Right forelimb (tissue), 1 donor: ENCODE measurements at regions not wholly inside any gene's neighbourhood (a gene's known extent, or its start where the extent isn't known, plus 50 kb on each side); places are given as distances from the start of the nearest gene placed in this dataset.

Experiments used
- DNase-seq: peaks from one replicate; pipeline ENCODE4 v3.0.0-alpha.2; 2018

- DNase-seq, result no peak
Measured at GRCh38 chr10:113292743-113293142, 260.1 kb upstream of the HABP2 start.

GRCh38 chr10:113293167-113293566 lies 259.7 kb upstream of the HABP2 start:
- DNase-seq, result no peak

DNA sequence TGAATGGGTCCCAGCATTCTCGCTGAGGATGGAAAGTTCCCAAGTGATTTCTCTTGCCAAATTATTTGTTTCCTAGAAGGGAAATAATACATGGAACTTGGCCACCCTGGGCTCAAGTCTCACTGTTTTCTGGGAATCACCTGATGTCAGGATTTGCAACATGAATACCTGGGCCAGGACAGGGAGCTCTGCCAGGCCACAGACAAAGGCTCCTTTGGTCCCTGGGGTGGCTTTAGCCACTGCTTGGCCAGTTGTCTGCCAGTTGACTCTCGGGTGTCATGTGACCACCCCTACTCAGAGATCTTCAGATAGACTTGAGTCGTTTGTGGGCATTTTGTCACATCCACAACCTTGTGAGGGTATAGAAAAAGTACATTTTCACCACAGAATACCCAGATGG lies 258.0 kb upstream of the HABP2 start:
- DNase-seq, result no peak

GRCh38 chr10:113297226-113297625 lies 255.6 kb upstream of the HABP2 start:
- DNase-seq, result no peak

GRCh38 chr10:113298616-113299015 lies 254.2 kb upstream of the HABP2 start:
- DNase-seq, result no peak

GRCh38 chr10:113300201-113300600 lies 252.7 kb upstream of the HABP2 start:
- DNase-seq, result no peak

DNA sequence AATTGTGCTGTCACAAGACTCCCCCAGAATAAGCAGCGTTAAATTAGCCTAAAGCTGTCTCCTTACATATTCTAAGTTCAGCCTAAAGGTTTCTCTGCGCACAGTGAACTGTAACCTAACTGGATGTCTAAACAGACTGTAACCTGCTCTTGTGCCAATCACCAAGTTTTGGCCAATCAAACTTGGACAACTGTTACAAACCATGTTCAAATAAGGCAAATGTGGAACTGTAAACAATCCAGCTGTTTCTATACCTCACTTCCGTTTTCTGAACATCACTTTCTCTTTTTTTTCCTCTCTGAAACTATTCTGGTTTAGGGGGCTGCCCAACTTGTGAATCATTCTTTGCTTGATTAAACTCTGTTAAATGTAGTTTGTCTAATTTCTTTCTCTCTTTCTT lies 252.2 kb upstream of the HABP2 start:
- no peak for DNase-seq

DNA sequence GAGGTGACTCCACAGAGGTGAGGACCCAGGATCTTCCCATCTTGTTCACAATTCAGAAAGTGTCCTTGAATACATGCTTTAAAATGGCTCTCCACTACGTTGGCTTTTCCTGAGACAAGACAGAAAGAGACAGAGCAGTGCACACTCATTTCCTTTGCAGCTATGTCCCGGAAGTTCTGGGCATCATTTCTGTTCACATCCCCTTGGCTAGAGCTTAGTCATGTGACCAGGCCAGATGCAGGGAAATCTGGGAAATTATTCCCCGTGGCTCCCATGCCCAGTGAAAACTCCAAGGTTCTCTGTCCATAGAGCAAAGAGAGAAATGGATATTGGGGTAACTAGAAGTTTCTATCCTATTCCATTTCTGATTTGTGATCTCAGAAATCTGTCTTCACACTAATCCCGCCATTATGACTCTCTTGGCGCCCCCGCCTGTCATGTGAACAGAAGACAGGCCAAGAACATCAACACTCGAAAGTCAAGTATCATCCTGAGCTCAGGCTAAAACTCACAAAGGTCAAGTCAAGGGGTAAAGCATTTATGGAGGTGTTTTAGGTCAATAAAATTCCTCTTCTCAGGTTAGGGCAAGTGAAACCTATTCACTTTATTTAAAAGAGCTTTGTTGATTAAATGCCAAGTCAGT lies 251.4 kb upstream of the HABP2 start:
- DNase-seq, result no peak

DNA sequence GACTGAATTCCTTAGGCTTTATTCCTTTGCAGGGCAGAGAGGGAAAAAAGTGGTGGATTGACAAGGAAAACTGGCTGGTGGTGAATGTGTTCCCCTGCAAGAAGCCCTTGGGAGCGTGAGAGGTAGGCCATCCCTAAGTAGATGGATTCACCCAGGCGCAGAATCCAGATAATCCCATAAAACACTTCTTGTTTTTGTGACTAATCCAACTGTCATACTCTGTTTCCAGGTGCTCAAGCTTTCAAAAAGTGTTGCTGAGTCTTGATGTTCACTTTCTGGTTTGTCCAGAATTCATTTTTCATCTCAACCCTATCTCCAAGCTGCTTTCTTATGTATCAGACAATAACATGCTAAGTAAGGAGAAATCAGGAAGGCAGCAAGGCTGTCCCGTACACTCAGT lies 250.8 kb upstream of the HABP2 start:
- DNase-seq, result no peak

DNA sequence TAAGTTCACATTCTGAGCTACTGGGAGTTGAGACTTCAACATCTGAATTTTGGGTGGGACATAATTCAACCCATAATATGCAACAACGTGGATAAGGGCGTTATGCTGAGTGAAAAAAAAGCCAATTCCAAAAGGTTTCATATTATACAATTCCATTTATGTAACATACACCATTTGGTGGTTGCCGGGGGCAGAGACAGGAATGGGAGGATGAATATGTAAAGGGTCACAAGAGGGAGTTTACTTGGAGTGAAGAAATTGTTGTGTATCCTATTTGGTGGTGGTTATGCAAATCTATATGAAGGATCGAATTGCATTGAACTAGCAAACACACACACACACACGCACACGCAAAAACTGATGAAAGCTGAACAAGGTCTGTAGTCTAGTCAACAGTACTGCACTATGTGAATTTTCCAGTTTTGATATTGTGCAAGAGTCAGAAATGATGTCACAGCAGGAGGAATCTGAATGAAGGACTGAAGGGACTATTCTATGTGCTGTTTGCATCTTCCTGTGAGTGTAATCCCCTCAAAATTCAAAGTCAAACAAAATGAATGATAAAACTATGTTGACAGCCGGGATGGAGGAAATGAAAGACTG lies 249.2 kb upstream of the HABP2 start:
- DNase-seq, result no peak

DNA sequence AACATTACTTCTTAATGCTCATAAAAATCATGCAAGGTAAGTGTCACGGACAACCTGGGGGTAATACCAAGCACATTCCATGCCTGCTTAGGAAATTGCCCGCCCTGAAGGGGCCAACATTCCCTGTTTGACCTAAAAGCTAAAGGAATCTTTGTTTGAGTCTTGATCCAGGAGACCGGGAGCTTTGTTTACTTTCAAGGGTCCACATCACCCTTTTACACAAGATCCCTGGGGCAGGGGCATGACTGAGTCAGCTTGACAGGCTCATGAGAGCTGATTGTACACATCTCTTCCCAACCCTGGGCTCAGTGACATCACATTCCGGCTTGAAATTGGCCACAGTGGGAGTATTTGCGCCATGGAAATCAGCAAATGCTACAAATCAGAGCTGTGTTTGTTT lies 248.1 kb upstream of the HABP2 start:
- DNase-seq, result no peak

GRCh38 chr10:113305871-113306270 lies 247.0 kb upstream of the HABP2 start:
- no peak for DNase-seq

DNA sequence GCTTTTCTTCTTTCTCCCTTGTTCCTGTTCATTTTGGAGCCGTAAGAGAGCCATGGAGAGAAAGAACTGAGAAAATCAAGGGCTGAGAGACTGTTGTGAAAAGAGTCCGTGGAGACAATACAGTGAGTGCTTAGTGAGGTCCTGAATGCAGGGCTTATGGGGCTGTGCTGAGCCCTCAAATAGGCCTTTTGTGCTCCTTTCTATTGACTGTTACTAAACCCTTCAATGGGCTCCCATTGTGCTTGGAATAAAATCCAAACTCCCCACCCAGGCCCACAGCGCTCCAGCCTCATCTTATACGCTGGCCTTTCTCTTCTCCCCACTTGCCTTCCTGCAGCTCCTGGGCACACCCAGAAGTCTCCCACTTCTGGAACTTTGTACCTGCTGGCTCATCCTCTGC lies 243.1 kb upstream of the HABP2 start:
- DNase-seq, result no peak

DNA sequence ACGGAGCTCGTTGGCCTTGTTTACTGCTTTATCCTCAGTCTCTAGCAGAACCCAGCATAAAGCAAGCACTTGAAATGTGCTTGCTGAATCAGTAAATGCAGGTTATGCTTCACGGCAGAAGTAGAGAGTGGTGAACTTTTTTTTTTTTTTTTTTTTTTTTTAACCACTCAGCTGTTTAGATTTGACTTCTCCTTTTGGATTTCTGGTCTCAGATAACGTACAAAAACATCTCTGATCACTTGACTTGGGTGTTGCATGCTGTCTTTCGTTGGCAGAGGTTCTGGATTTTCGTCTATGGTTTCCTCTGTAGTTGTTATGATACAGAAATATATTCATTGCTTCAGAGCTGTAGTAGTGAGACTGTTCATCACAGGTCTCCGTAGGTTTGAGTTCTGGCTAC lies 242.5 kb upstream of the HABP2 start:
- no peak for DNase-seq

GRCh38 chr10:113313048-113313602 lies 239.7 kb upstream of the HABP2 start:
- no peak for DNase-seq

DNA sequence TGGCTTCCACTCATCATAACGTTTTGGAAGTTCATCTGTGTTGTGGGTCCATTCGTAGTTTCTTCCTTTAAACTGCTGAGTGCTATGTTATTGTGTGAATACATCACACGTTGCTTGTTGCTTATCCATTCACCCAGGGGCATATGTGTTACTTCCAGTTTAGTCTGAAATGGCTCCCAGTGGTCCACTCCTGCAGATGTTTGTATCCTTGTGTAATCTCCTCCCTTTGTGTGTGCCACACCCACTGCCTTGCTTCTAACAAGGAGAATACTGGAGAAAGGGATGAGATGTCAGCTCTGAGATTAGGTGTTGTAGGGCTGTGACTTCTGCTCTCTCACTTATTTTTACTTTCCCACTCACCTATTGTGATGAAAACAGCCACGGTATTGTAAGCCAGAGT lies 239.1 kb upstream of the HABP2 start:
- DNase-seq, result no peak

- DNase-seq, result no peak
Measured at GRCh38 chr10:113316506-113316905, 236.3 kb upstream of the HABP2 start.

- DNase-seq, result no peak
Measured at GRCh38 chr10:113317489-113317888, 235.4 kb upstream of the HABP2 start.

GRCh38 chr10:113319479-113319878 lies 233.4 kb upstream of the HABP2 start:
- no peak for DNase-seq

DNA sequence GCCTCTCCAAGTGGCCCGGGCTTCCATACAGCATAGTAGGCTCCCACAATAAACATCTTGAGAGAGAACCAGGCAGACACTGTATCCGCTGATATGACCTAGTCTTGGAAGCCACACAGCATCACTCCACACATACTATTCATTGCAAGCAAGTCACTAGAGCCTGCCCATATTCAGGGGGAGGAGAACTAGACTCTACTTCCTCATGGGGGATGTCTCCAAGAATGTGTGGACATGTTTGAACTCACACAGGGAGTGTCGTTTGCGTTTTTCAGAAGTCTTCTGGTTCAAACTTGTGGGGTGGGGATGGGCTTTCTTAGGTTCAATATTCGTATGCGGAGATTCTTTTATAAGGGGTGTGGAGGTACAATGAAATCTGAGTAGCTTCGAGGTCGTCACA lies 232.6 kb upstream of the HABP2 start:
- DNase-seq, result no peak

DNA sequence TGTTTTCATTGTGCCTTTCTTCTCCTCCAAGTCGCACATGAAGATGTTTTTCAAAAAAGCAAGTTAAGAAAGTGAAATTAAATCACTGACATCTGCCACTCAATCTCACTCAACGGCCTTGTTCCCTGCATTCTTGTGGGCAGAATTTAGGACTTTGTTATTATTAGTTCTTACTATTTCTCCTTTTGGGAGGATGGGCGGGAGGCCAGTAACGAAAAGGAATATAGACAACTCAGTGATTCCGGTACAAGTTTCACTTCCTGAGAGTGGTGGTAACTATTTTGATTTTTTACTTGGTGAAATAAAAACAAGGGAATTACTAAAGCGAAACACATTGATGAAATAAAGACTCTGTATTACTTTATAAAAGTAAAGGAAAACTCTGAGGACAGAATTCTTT lies 231.9 kb upstream of the HABP2 start:
- DNase-seq, result no peak

DNA sequence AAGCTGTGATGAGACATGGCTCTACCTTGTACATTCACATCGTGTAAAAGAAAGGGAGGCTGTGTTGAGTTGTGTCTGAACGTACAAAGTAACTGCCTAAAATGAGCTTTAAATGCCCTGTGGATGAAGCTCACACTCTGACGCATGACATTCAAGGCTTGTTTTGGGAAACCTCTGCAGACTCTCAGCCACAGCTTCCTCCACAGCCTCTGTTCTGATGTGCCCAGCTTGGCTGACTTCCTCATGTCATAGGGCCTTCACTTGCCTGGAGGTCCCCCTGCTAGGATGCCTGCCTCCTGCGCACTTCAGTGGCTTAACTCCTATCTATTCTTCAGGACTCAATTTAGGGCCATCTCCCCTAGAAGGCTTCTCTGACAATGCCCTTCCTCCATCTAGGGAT lies 230.0 kb upstream of the HABP2 start:
- no peak for DNase-seq

GRCh38 chr10:113323985-113324384 lies 228.9 kb upstream of the HABP2 start:
- DNase-seq, result no peak

DNA sequence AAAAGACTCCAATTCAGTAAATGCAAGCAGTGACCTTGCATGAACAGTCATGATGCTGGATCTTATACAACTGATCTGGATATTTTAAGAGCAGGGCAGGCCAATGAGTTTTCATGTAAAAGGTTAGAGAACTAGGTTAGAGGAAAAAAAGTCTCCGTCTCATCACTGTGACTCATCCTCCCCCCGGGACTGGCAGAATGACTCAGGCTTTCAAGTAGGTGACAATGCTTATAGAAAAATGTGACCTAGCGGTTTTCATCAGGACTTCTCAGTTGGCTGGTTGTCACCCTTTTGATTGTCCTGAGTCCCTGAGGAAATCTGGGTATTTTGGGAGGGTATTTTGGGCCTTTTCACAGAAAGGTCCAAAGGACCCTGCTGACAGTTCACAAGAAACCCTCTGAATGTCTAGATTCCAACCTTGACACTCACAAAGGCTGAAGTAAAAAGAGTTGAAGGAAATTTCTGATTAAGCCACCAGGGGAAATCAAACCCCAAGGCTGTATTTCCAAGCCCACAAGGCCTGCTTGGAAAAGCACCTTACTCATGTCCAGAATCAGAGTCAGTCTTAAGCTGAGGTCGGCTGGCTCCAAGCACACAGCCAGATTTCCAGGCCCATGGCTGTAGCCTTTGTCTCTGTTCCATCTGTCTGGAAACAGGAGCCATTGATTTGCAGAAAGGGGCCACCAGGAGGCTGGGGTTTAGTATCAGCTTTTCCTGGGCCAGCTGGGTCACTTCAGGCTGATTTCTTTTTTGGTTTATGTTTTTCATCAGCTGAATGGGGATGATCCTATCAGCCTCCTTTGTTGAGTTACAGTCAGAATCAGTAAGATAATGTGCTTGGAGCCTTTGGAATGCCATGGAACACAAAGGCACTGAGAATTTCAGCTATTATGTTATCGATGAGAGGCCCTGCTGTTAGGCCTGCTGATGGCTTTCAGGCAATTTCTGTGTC lies 226.4 kb upstream of the HABP2 start:
- DNase-seq, result no peak
